ENCODE measurements at regions not wholly inside any gene's neighbourhood (a gene's known extent, or its start where the extent isn't known, plus 50 kb on each side); places are given as distances from the start of the nearest gene placed in this dataset.
A peak's percentile ranks its signal among the peaks of the same experiment; 100 is the strongest.
"Not testable (repeated sequence)": the region's sequence is repeated elsewhere in the genome, so short reads cannot be mapped to it uniquely, and the experiment has no call there.

GRCh38 chr3:177388209-177388608 is 190.9 kb upstream of the TBL1XR1 start:
- no CpG with 5 or more reads among the region's 1 CpG for WGBS (ENCODE audit: extremely low coverage, insufficient coverage, low lambda C conversion rate)
- H3K79me2 ChIP-seq (ENCODE audit: control insufficient read depth, insufficient read depth, low read length) = no peaks in the 10 kb centered on the region

GRCh38 chr3:177394231-177395024 is 197.1 kb upstream of the TBL1XR1 start:
- H3K4ac ChIP-seq (ENCODE audit: low read depth, low read length); H2AK5ac ChIP-seq (ENCODE audit: low read length); H3K36me3 ChIP-seq (ENCODE audit: control insufficient read depth, insufficient read depth, low read length); H3K79me2 ChIP-seq (ENCODE audit: control insufficient read depth, insufficient read depth, low read length); H3K27me3 ChIP-seq (ENCODE audit: insufficient read depth, low read length, poor library complexity); H3K56ac ChIP-seq (ENCODE audit: low read length); H4K8ac ChIP-seq (ENCODE audit: low read depth, low read length); H3K79me1 ChIP-seq (ENCODE audit: low read length); H3K9ac ChIP-seq (ENCODE audit: low read length); H3K18ac ChIP-seq (ENCODE audit: low read length); DNase-seq; H2BK15ac ChIP-seq (replicated peaks; ENCODE audit: low read depth); H3K23ac ChIP-seq (ENCODE audit: low read length); H3K4me3 ChIP-seq (ENCODE audit: low read length); H2BK120ac ChIP-seq (ENCODE audit: low read depth, low read length); H2BK5ac ChIP-seq (ENCODE audit: low read length); H4K5ac ChIP-seq (ENCODE audit: low read length); H3K4me2 ChIP-seq (ENCODE audit: low read length); H3K4me1 ChIP-seq (ENCODE audit: control insufficient read depth, low read depth, low read length); H3K27ac ChIP-seq (ENCODE audit: low read depth, low read length): not testable (repeated sequence)
- WGBS (ENCODE audit: extremely low coverage, insufficient coverage, low lambda C conversion rate) = no CpG with 5 or more reads among the region's 33 CpGs

More at GRCh38 chr3:177388209-177388608, 190.9 kb upstream of the TBL1XR1 start:
- no peak overlapping the region for H3K9ac ChIP-seq (ENCODE audit: low read length)
- H2AK5ac ChIP-seq (ENCODE audit: low read length) = no peak overlapping the region
- H3K27me3 ChIP-seq (ENCODE audit: insufficient read depth, low read length, poor library complexity) = no peaks in the 10 kb centered on the region
- no peak for DNase-seq
- no peaks in the 10 kb centered on the region for H3K4me1 ChIP-seq (ENCODE audit: control insufficient read depth, low read depth, low read length)
- no peak overlapping the region for H3K4ac ChIP-seq (ENCODE audit: low read depth, low read length)
- no peak overlapping the region for H3K23ac ChIP-seq (ENCODE audit: low read length)
- H2BK5ac ChIP-seq (ENCODE audit: low read length) = no peak overlapping the region
- H3K4me3 ChIP-seq (ENCODE audit: low read length) = no peak overlapping the region
- no peak overlapping the region for H2BK15ac ChIP-seq (replicated peaks; ENCODE audit: low read depth)
- H3K36me3 ChIP-seq (ENCODE audit: control insufficient read depth, insufficient read depth, low read length) = no peaks in the 10 kb centered on the region
- no peak overlapping the region for H3K4me2 ChIP-seq (ENCODE audit: low read length)
- no peak overlapping the region for H3K27ac ChIP-seq (ENCODE audit: low read depth, low read length)
- H3K56ac ChIP-seq (ENCODE audit: low read length) = no peak overlapping the region
- no peak overlapping the region for H2BK120ac ChIP-seq (ENCODE audit: low read depth, low read length)
- H3K79me1 ChIP-seq (ENCODE audit: low read length) = no peaks in the 10 kb centered on the region
- no peak overlapping the region for H3K18ac ChIP-seq (ENCODE audit: low read length)
- H4K5ac ChIP-seq (ENCODE audit: low read length) = no peak overlapping the region
- H4K8ac ChIP-seq (ENCODE audit: low read depth, low read length) = no peak overlapping the region

GRCh38 chr3:177396733-177397132 is 199.5 kb upstream of the TBL1XR1 start:
- DNase-seq = no peak
- H3K18ac ChIP-seq (ENCODE audit: low read length) = no peak overlapping the region

GRCh38 chr3:177401375-177401774 is 204.1 kb upstream of the TBL1XR1 start:
- Histone ChIP-seq H2BK120ac (ENCODE audit: low read depth, low read length) (no peak overlapping the region), H3K9ac (ENCODE audit: low read length) (no peak overlapping the region), H3K27ac (ENCODE audit: low read depth, low read length) (no peak overlapping the region), H2BK15ac (replicated peaks; ENCODE audit: low read depth) (no peak overlapping the region), H3K79me2 (ENCODE audit: control insufficient read depth, insufficient read depth, low read length) (no peaks in the 10 kb centered on the region), H3K4me1 (ENCODE audit: control insufficient read depth, low read depth, low read length) (peaks cover 1% of the 10 kb centered on the region), H3K79me1 (ENCODE audit: low read length) (no peaks in the 10 kb centered on the region), H3K4ac (ENCODE audit: low read depth, low read length) (no peak overlapping the region), H3K36me3 (ENCODE audit: control insufficient read depth, insufficient read depth, low read length) (no peaks in the 10 kb centered on the region), H4K5ac (ENCODE audit: low read length) (no peak overlapping the region), H2BK5ac (ENCODE audit: low read length) (no peak overlapping the region), H3K27me3 (ENCODE audit: insufficient read depth, low read length, poor library complexity) (no peaks in the 10 kb centered on the region), H4K8ac (ENCODE audit: low read depth, low read length) (no peak overlapping the region), H3K4me2 (ENCODE audit: low read length) (no peak overlapping the region), H3K18ac (ENCODE audit: low read length) (no peak overlapping the region), H3K4me3 (ENCODE audit: low read length) (no peak overlapping the region), H2AK5ac (ENCODE audit: low read length) (no peak overlapping the region), H3K56ac (ENCODE audit: low read length) (no peak overlapping the region), H3K23ac (ENCODE audit: low read length) (no peak overlapping the region)
- WGBS (ENCODE audit: extremely low coverage, insufficient coverage, low lambda C conversion rate) = no CpG with 5 or more reads among the region's 1 CpG
- DNase-seq = no peak

More at GRCh38 chr3:177396733-177397132, 199.5 kb upstream of the TBL1XR1 start:
- no peak overlapping the region for H3K56ac ChIP-seq (ENCODE audit: low read length)
- no peak overlapping the region for H3K23ac ChIP-seq (ENCODE audit: low read length)
- H3K79me1 ChIP-seq (ENCODE audit: low read length) = no peaks in the 10 kb centered on the region
- H3K36me3 ChIP-seq (ENCODE audit: control insufficient read depth, insufficient read depth, low read length) = no peaks in the 10 kb centered on the region
- H2AK5ac ChIP-seq (ENCODE audit: low read length) = peak overlapping the region; percentile 31
- H4K8ac ChIP-seq (ENCODE audit: low read depth, low read length) = no peak overlapping the region
- no peaks in the 10 kb centered on the region for H3K27me3 ChIP-seq (ENCODE audit: insufficient read depth, low read length, poor library complexity)
- H3K9ac ChIP-seq (ENCODE audit: low read length) = no peak overlapping the region
- H2BK120ac ChIP-seq (ENCODE audit: low read depth, low read length) = no peak overlapping the region
- H2BK5ac ChIP-seq (ENCODE audit: low read length) = no peak overlapping the region
- no peak overlapping the region for H3K4me2 ChIP-seq (ENCODE audit: low read length)
- no peak overlapping the region for H4K5ac ChIP-seq (ENCODE audit: low read length)
- no peaks in the 10 kb centered on the region for H3K79me2 ChIP-seq (ENCODE audit: control insufficient read depth, insufficient read depth, low read length)
- no peak overlapping the region for H2BK15ac ChIP-seq (replicated peaks; ENCODE audit: low read depth)
- no peak overlapping the region for H3K4ac ChIP-seq (ENCODE audit: low read depth, low read length)
- WGBS (ENCODE audit: extremely low coverage, insufficient coverage, low lambda C conversion rate) = no CpG with 5 or more reads among the region's 4 CpGs
- H3K4me3 ChIP-seq (ENCODE audit: low read length) = no peak overlapping the region
- no peak overlapping the region for H3K27ac ChIP-seq (ENCODE audit: low read depth, low read length)
- no peaks in the 10 kb centered on the region for H3K4me1 ChIP-seq (ENCODE audit: control insufficient read depth, low read depth, low read length)

- no peak overlapping the region for H3K23ac ChIP-seq (ENCODE audit: low read length)
- no peak overlapping the region for H2BK15ac ChIP-seq (replicated peaks; ENCODE audit: low read depth)
- no peaks in the 10 kb centered on the region for H3K79me2 ChIP-seq (ENCODE audit: control insufficient read depth, insufficient read depth, low read length)
- no peak overlapping the region for H2BK5ac ChIP-seq (ENCODE audit: low read length)
- peak overlapping the region; percentile 68 for H3K18ac ChIP-seq (ENCODE audit: low read length)
- no peak overlapping the region for H4K5ac ChIP-seq (ENCODE audit: low read length)
- DNase-seq = no peak
- H3K27me3 ChIP-seq (ENCODE audit: insufficient read depth, low read length, poor library complexity) = no peaks in the 10 kb centered on the region
- H3K4ac ChIP-seq (ENCODE audit: low read depth, low read length) = no peak overlapping the region
- no peak overlapping the region for H2BK120ac ChIP-seq (ENCODE audit: low read depth, low read length)
- no peaks in the 10 kb centered on the region for H3K79me1 ChIP-seq (ENCODE audit: low read length)
- H3K36me3 ChIP-seq (ENCODE audit: control insufficient read depth, insufficient read depth, low read length) = no peaks in the 10 kb centered on the region
- H3K4me1 ChIP-seq (ENCODE audit: control insufficient read depth, low read depth, low read length) = peaks cover 1% of the 10 kb centered on the region
- H3K4me2 ChIP-seq (ENCODE audit: low read length) = no peak overlapping the region
- H3K4me3 ChIP-seq (ENCODE audit: low read length) = no peak overlapping the region
- no peak overlapping the region for H3K56ac ChIP-seq (ENCODE audit: low read length)
- no CpG with 5 or more reads among the region's 3 CpGs for WGBS (ENCODE audit: extremely low coverage, insufficient coverage, low lambda C conversion rate)
- H4K8ac ChIP-seq (ENCODE audit: low read depth, low read length) = no peak overlapping the region
- no peak overlapping the region for H3K27ac ChIP-seq (ENCODE audit: low read depth, low read length)
- no peak overlapping the region for H3K9ac ChIP-seq (ENCODE audit: low read length)
- no peak overlapping the region for H2AK5ac ChIP-seq (ENCODE audit: low read length)
Observed at GRCh38 chr3:177402533-177402932, 205.3 kb upstream of the TBL1XR1 start.

Data from mesendoderm (in vitro differentiated cells).